Kidney epithelial cell (primary cell): ENCODE measurements at regions not wholly inside any gene's neighbourhood (a gene's known extent, or its start where the extent isn't known, plus 50 kb on each side); places are given as distances from the start of the nearest gene placed in this dataset.
"Not testable (repeated sequence)": the region's sequence is repeated elsewhere in the genome, so short reads cannot be mapped to it uniquely, and the experiment has no call there.

Experiments used
- DNase-seq: peaks from one replicate; pipeline ENCODE4 v3.0.0-alpha.2; 2010; ENCODE audit warnings: low read depth
- H3K27me3 ChIP-seq: 2 replicates; pipeline ENCODE4 v1.6.0; 2011; ENCODE audit warnings: low read length; ENCODE audit not compliant: control insufficient read depth, insufficient read depth
- H3K36me3 ChIP-seq: 2 replicates; pipeline ENCODE4 v1.5.1; 2011; ENCODE audit warnings: low read length; ENCODE audit not compliant: control insufficient read depth, insufficient read depth
- H3K4me3 ChIP-seq: 2 replicates; pipeline ENCODE4 v1.5.1; 2011; ENCODE audit warnings: low read depth, mild to moderate bottlenecking, control low read depth, low read length
- TF ChIP-seq, protein P1 (sequence below): IDR thresholded peaks from 2 replicates; pipeline ENCODE4 v1.5.1; 2011; ENCODE audit warnings: mild to moderate bottlenecking, moderate library complexity, low read length, control low read depth, inconsistent platforms; ENCODE audit not compliant: insufficient read depth, poor library complexity, severe bottlenecking

DNA sequence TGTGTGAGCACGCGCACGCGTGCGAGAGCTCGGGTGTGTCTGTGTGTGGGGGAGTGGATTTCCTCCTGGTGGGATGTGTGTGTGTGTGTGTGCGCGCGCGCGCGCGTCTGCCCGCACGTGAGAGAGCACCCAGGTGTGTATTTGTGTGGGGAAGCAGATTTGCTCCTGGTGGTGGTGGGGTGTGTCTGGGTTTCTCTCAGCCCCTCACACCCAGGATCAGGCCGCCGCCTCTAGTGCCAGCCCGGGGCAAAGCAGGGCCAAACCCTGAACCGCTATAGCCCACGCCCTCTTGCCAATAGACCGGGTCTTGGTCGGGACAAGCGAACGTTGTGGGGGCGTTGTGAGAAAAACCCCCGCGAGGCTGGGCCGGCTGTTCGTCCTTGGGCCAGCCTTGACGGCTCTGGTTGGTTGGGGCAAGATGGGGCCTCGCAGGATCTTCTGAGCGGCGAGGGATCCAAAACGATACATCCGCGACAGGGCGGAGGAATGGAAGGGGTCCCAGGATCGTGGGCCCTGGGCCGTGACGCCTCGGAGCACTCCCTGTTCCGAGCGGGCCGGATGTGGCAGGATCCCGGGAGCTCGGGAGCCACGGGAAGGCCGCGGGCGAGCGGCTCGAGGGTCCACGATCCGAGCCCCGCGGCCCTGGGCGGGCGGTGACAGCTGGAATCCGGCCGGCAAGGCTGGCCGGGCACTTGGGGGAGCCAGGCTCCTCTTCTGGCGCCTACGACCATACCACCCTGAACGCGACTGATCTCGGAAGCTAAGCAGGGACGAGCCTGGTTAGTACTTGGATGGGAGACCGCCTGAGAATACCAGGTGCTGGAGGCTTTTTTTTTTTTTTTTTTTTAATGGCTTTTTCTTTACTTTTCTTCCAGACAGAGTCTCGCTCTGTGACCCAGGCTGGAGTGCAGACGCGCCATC, 68.2 kb downstream of the RNF187 start:
- H3K4me3 ChIP-seq, result no peak overlapping the region
- no peak for DNase-seq
- no peaks in the 10 kb centered on the region for H3K36me3 ChIP-seq
- peaks cover 3% of the 10 kb centered on the region for H3K27me3 ChIP-seq
- TF ChIP-seq, protein P1, sequence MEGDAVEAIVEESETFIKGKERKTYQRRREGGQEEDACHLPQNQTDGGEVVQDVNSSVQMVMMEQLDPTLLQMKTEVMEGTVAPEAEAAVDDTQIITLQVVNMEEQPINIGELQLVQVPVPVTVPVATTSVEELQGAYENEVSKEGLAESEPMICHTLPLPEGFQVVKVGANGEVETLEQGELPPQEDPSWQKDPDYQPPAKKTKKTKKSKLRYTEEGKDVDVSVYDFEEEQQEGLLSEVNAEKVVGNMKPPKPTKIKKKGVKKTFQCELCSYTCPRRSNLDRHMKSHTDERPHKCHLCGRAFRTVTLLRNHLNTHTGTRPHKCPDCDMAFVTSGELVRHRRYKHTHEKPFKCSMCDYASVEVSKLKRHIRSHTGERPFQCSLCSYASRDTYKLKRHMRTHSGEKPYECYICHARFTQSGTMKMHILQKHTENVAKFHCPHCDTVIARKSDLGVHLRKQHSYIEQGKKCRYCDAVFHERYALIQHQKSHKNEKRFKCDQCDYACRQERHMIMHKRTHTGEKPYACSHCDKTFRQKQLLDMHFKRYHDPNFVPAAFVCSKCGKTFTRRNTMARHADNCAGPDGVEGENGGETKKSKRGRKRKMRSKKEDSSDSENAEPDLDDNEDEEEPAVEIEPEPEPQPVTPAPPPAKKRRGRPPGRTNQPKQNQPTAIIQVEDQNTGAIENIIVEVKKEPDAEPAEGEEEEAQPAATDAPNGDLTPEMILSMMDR, result no peak

DNA sequence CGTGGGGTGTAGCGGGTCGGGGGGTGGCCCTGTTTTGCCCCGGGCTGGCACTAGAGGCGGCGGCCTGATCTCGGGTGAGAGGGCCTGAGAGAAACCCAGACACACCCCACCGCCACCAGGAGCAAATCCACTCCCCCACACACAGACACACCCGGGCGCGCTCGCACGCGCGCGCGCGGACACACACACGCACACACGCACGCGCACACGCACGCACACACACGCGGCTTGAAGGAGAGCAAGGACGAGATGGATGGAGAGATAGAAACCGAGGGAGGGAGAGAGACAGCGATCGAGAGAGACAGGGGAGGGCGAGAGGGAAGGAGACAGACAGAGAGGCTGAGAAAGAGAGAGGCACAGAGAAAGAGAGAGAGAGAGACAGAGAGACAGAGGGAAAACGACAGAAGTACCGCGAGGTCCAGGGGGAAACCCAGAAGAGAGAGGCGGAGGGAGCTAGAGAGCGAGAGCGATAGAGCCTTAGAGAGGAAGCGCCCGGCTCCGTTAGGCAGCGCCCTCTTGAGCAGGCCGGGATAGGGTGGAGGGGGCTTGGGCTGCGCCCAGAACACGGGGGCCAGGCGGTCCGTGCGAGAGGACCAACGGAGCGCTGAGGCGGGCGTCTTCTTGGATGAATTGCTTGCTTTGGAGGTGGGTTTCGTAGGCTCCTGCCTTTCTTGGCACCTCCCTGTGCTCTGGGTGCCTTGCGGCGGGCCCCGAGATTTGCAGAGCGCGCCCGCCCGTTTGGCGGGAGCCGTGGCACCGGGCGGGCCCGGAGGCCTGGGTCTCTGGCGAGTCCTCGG, 69.7 kb downstream of the RNF187 start:
- H3K36me3 ChIP-seq, H3K27me3 ChIP-seq, DNase-seq: not testable (repeated sequence)
- H3K4me3 ChIP-seq, result peak overlapping the region; percentile 1
